K562 (cell line): ENCODE measurements at regions not wholly inside any gene's neighbourhood (a gene's known extent, or its start where the extent isn't known, plus 50 kb on each side); places are given as distances from the start of the nearest gene placed in this dataset.

Experiments used
- CBFA2T3 ChIP-seq: fragments of 450-650 bp; IDR thresholded peaks from 2 replicates; pipeline ENCODE4 v1.6.1; 2017
- CBX1 ChIP-seq: sonication (generic); IDR thresholded peaks from 2 replicates; pipeline ENCODE4 v1.6.1; 2016; ENCODE audit warnings: antibody characterized with exemption, low read depth, mild to moderate bottlenecking
- DMBX1 ChIP-seq: fragments of 250-450 bp; sonication (Bioruptor Pico); IDR thresholded peaks from 2 replicates; pipeline ENCODE4 v1.8.0; 2022; ENCODE audit warnings: inconsistent platforms, mild to moderate bottlenecking, moderate library complexity, borderline replicate concordance
- ESRRA ChIP-seq: fragments of 450-650 bp; IDR thresholded peaks from 2 replicates; pipeline ENCODE4 v1.6.1; 2014; ENCODE audit warnings: low read depth, mild to moderate bottlenecking, moderate library complexity, borderline replicate concordance
- HDAC2 ChIP-seq: fragments of 450-650 bp; IDR thresholded peaks from 2 replicates; pipeline ENCODE4 v1.6.1; 2016; ENCODE audit warnings: mild to moderate bottlenecking
- HDGF ChIP-seq: fragments of 450-650 bp; IDR thresholded peaks from 2 replicates; pipeline ENCODE4 v1.6.1; 2016
- LEF1 ChIP-seq: fragments of 450-650 bp; IDR thresholded peaks from 2 replicates; pipeline ENCODE4 v1.6.1; 2016; ENCODE audit warnings: mild to moderate bottlenecking
- MAZ ChIP-seq, 2 experiments: fragments of 450-650 bp in 1 of 2; sonication (generic) in 1 of 2; formaldehyde crosslinking; IDR thresholded peaks in 1 of 2; conservative IDR thresholded peaks in 1 of 2; 2 replicates each; pipeline versions ENCODE4 v1.4.0 to v1.5.0; 2020; ENCODE audit warnings: mild to moderate bottlenecking in 1 of 2, missing genetic modification reagents in 1 of 2
- MECOM ChIP-seq: fragments of 250-450 bp; sonication (Bioruptor Pico); IDR thresholded peaks from 2 replicates; pipeline ENCODE4 v1.8.0; 2022; ENCODE audit warnings: inconsistent platforms
- NFIC ChIP-seq: fragments of 450-650 bp; IDR thresholded peaks from 2 replicates; pipeline ENCODE4 v1.6.1; 2017; ENCODE audit warnings: mild to moderate bottlenecking, inconsistent platforms
- SMARCA4 ChIP-seq: fragments of 450-650 bp; IDR thresholded peaks from 2 replicates; pipeline ENCODE4 v1.6.1; 2016
- STAT5A ChIP-seq: IDR thresholded peaks from 2 replicates; pipeline ENCODE4 v1.6.1; 2012; ENCODE audit warnings: low read length, inconsistent platforms, borderline replicate concordance
- TAL1 ChIP-seq: fragments of 450-650 bp; IDR thresholded peaks from 2 replicates; pipeline ENCODE4 v1.6.1; 2016; ENCODE audit warnings: mild to moderate bottlenecking
- TBL1XR1 ChIP-seq, 2 experiments: IDR thresholded peaks; 2 replicates each; pipeline ENCODE4 v1.6.1; 2012; ENCODE audit warnings: improper control_type of control experiment in 2 of 2, low read length in 2 of 2, mild to moderate bottlenecking in 1 of 2
- TCF3 ChIP-seq: sonication (generic); formaldehyde crosslinking; IDR thresholded peaks from 2 replicates; pipeline ENCODE4 v1.4.0; 2020; ENCODE audit warnings: mild to moderate bottlenecking, missing genetic modification reagents
- TF ChIP-seq, protein P1 (sequence below), 2 experiments: fragments of 150-350 bp in 1 of 2; IDR thresholded peaks; 2 replicates each; pipeline ENCODE4 v1.6.1; 2012 to 2016; ENCODE audit warnings: low read depth in 2 of 2, low read length in 2 of 2, mild to moderate bottlenecking in 1 of 2, moderate library complexity in 1 of 2
- TF ChIP-seq, protein P2 (sequence below), 3 experiments: fragments of 200-800 bp in 1 of 3; fragments of 250-450 bp in 1 of 3; fragments of 450-650 bp in 1 of 3; sonication (Bioruptor Pico) in 1 of 3; sonication (Bioruptor generic) in 1 of 3; formaldehyde crosslinking in 1 of 3; IDR thresholded peaks; 2 replicates each; pipeline versions ENCODE4 v1.6.1 to v1.8.0; 2016 to 2022; ENCODE audit warnings: mild to moderate bottlenecking in 2 of 3, missing genetic modification characterization in 2 of 3, missing compliant biosample characterization in 1 of 3, moderate library complexity in 1 of 3
- TF ChIP-seq, protein P3 (sequence below): fragments of 250-450 bp; sonication (Bioruptor Pico); IDR thresholded peaks from 2 replicates; pipeline ENCODE4 v1.8.0; 2021; ENCODE audit warnings: moderate library complexity, mild to moderate bottlenecking, inconsistent platforms

- TF ChIP-seq MAZ (CRISPR knock-in tag; conservative IDR thresholded peaks at IDR 0.05 in 1 of 2, IDR thresholded peaks at IDR 0.05 in 1 of 2) (peak in 1 of 2 experiments; percentile 20; a peak in 1 of 4 replicates), TAL1 (peak; percentile 94), HDAC2 (0 out of 2 replicates have a peak, but pooled peaks have one; percentile 17), TBL1XR1 (IDR thresholded peaks at IDR 0.05; ENCODE audit: low read length in 2 of 2) (peak in 1 of 2 experiments; percentile 51; a peak in 1 of 4 replicates), MECOM (CRISPR knock-in tag) (0 out of 2 replicates have a peak, but pooled peaks have one; percentile 39), STAT5A (peak; percentile 84), SMARCA4 (peak; percentile 87), CBFA2T3 (peak; percentile 92), TCF3 (CRISPR knock-in tag) (peak; percentile 68), CBX1 (no peak), ESRRA (0 out of 2 replicates have a peak, but pooled peaks have one; percentile 17), DMBX1 (peak; percentile 70), HDGF (no peak), LEF1 (peak; percentile 64; the same call in 1 of the 2 replicates), NFIC (peak; percentile 67)
- TF ChIP-seq, protein P1, sequence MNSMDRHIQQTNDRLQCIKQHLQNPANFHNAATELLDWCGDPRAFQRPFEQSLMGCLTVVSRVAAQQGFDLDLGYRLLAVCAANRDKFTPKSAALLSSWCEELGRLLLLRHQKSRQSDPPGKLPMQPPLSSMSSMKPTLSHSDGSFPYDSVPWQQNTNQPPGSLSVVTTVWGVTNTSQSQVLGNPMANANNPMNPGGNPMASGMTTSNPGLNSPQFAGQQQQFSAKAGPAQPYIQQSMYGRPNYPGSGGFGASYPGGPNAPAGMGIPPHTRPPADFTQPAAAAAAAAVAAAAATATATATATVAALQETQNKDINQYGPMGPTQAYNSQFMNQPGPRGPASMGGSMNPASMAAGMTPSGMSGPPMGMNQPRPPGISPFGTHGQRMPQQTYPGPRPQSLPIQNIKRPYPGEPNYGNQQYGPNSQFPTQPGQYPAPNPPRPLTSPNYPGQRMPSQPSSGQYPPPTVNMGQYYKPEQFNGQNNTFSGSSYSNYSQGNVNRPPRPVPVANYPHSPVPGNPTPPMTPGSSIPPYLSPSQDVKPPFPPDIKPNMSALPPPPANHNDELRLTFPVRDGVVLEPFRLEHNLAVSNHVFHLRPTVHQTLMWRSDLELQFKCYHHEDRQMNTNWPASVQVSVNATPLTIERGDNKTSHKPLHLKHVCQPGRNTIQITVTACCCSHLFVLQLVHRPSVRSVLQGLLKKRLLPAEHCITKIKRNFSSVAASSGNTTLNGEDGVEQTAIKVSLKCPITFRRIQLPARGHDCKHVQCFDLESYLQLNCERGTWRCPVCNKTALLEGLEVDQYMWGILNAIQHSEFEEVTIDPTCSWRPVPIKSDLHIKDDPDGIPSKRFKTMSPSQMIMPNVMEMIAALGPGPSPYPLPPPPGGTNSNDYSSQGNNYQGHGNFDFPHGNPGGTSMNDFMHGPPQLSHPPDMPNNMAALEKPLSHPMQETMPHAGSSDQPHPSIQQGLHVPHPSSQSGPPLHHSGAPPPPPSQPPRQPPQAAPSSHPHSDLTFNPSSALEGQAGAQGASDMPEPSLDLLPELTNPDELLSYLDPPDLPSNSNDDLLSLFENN (IDR thresholded peaks at IDR 0.05; ENCODE audit: low read depth in 2 of 2, low read length in 2 of 2), result peak in 1 of 2 experiments; percentile 73; a peak in 2 of 4 replicates
- TF ChIP-seq, protein P2, sequence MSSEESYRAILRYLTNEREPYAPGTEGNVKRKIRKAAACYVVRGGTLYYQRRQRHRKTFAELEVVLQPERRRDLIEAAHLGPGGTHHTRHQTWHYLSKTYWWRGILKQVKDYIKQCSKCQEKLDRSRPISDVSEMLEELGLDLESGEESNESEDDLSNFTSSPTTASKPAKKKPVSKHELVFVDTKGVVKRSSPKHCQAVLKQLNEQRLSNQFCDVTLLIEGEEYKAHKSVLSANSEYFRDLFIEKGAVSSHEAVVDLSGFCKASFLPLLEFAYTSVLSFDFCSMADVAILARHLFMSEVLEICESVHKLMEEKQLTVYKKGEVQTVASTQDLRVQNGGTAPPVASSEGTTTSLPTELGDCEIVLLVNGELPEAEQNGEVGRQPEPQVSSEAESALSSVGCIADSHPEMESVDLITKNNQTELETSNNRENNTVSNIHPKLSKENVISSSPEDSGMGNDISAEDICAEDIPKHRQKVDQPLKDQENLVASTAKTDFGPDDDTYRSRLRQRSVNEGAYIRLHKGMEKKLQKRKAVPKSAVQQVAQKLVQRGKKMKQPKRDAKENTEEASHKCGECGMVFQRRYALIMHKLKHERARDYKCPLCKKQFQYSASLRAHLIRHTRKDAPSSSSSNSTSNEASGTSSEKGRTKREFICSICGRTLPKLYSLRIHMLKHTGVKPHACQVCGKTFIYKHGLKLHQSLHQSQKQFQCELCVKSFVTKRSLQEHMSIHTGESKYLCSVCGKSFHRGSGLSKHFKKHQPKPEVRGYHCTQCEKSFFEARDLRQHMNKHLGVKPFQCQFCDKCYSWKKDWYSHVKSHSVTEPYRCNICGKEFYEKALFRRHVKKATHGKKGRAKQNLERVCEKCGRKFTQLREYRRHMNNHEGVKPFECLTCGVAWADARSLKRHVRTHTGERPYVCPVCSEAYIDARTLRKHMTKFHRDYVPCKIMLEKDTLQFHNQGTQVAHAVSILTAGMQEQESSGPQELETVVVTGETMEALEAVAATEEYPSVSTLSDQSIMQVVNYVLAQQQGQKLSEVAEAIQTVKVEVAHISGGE (CRISPR knock-in tag; IDR thresholded peaks at IDR 0.05), result peak in 1 of 3 experiments; percentile 28; a peak in 1 of 6 replicates
- TF ChIP-seq, protein P3, sequence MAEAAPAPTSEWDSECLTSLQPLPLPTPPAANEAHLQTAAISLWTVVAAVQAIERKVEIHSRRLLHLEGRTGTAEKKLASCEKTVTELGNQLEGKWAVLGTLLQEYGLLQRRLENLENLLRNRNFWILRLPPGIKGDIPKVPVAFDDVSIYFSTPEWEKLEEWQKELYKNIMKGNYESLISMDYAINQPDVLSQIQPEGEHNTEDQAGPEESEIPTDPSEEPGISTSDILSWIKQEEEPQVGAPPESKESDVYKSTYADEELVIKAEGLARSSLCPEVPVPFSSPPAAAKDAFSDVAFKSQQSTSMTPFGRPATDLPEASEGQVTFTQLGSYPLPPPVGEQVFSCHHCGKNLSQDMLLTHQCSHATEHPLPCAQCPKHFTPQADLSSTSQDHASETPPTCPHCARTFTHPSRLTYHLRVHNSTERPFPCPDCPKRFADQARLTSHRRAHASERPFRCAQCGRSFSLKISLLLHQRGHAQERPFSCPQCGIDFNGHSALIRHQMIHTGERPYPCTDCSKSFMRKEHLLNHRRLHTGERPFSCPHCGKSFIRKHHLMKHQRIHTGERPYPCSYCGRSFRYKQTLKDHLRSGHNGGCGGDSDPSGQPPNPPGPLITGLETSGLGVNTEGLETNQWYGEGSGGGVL (CRISPR knock-in tag), result no peak
These were observed 298.4 kb downstream of the NUAK1 start (continued) for GRCh38 chr12:105840384-105840783.
